ENCODE measurements at regions not wholly inside any gene's neighbourhood (a gene's known extent, or its start where the extent isn't known, plus 50 kb on each side); places are given as distances from the start of the nearest gene placed in this dataset.
"Not testable (repeated sequence)": the region's sequence is repeated elsewhere in the genome, so short reads cannot be mapped to it uniquely, and the experiment has no call there.

- DNase-seq = no peak
Measured at GRCh38 chr1:195738966-195739650, 869.1 kb downstream of the KCNT2 start.

GRCh38 chr1:195735140-195735539 lies 873.1 kb downstream of the KCNT2 start:
- DNase-seq = no peak

- DNase-seq = no peak
Measured at GRCh38 chr1:195733826-195734225, 874.4 kb downstream of the KCNT2 start.

- DNase-seq = no peak
Measured at GRCh38 chr1:195733408-195733807, 874.8 kb downstream of the KCNT2 start.

- DNase-seq = no peak
Measured at GRCh38 chr1:195731385-195731784, 876.9 kb downstream of the KCNT2 start.

- no peak for DNase-seq
Measured at GRCh38 chr1:195723796-195724194, 884.4 kb downstream of the KCNT2 start.

- DNase-seq = not testable (repeated sequence)
Measured at GRCh38 chr1:195722852-195723795, 885.1 kb downstream of the KCNT2 start.

GRCh38 chr1:195722146-195722545 lies 886.1 kb downstream of the KCNT2 start:
- not testable (repeated sequence) for DNase-seq

- DNase-seq = no peak
Measured at GRCh38 chr1:195721210-195721971, 886.8 kb downstream of the KCNT2 start.

- DNase-seq = no peak
Measured at GRCh38 chr1:195717651-195718050, 890.6 kb downstream of the KCNT2 start.

GRCh38 chr1:195715652-195716051 lies 892.6 kb downstream of the KCNT2 start:
- no peak for DNase-seq

- DNase-seq = no peak
Measured at GRCh38 chr1:195714248-195714647, 894.0 kb downstream of the KCNT2 start.

- DNase-seq = no peak
Measured at GRCh38 chr1:195709821-195710220, 898.4 kb downstream of the KCNT2 start.

GRCh38 chr1:195704028-195704427 lies 904.2 kb downstream of the KCNT2 start:
- DNase-seq = no peak

- no peak for DNase-seq
Measured at GRCh38 chr1:195701149-195701548, 907.1 kb downstream of the KCNT2 start.

- no peak for DNase-seq
Measured at GRCh38 chr1:195697130-195697529, 911.1 kb downstream of the KCNT2 start.

- no peak for DNase-seq
Measured at GRCh38 chr1:195686764-195687163, 921.5 kb downstream of the KCNT2 start.

GRCh38 chr1:195664628-195665027 lies 943.6 kb downstream of the KCNT2 start:
- no peak for DNase-seq

- no peak for DNase-seq
Measured at GRCh38 chr1:195663549-195664280, 944.5 kb downstream of the KCNT2 start.

- DNase-seq = no peak
Measured at GRCh38 chr1:195656780-195657179, 951.5 kb downstream of the KCNT2 start.

GRCh38 chr1:195648875-195649274 lies 959.4 kb downstream of the KCNT2 start:
- DNase-seq = not testable (repeated sequence)

GRCh38 chr1:195637539-195637938 lies 970.7 kb downstream of the KCNT2 start:
- no peak for DNase-seq

- no peak for DNase-seq
Measured at GRCh38 chr1:195618287-195618686, 990.0 kb downstream of the KCNT2 start.

Measured in NCI-H146 (cell line).